Sigmoid colon (tissue), 4 donors: ENCODE measurements at regions not wholly inside any gene's neighbourhood (a gene's known extent, or its start where the extent isn't known, plus 50 kb on each side); places are given as distances from the start of the nearest gene placed in this dataset.

ENCODE experiments used
- EP300 ChIP-seq, 4 donors: sonication (generic); formaldehyde crosslinking; IDR thresholded peaks; one replicate each; pipeline ENCODE4 v1.6.1; 2017; ENCODE audit warnings: antibody characterized with exemption in 4 of 4
- POLR2A ChIP-seq, 2 donors: fragments of 450-650 bp; IDR thresholded peaks; one replicate each; pipeline ENCODE4 v1.6.1; 2016; ENCODE audit warnings: antibody characterized with exemption in 2 of 2, mild to moderate bottlenecking in 2 of 2, moderate library complexity in 2 of 2
- POLR2AphosphoS5 ChIP-seq, 4 donors: sonication (generic); formaldehyde crosslinking; IDR thresholded peaks; one replicate each; pipeline ENCODE4 v1.6.1; 2017; ENCODE audit warnings: antibody characterized with exemption in 4 of 4
- TF ChIP-seq, protein P1 (sequence below), 4 experiments: fragments of 450-650 bp in 3 of 4; fragments of 200-600 bp in 1 of 4; IDR thresholded peaks; one replicate each; pipeline ENCODE4 v1.5.1; 2016 to 2019; ENCODE audit warnings: antibody characterized with exemption in 4 of 4, mild to moderate bottlenecking in 3 of 4, moderate library complexity in 2 of 4

DNA sequence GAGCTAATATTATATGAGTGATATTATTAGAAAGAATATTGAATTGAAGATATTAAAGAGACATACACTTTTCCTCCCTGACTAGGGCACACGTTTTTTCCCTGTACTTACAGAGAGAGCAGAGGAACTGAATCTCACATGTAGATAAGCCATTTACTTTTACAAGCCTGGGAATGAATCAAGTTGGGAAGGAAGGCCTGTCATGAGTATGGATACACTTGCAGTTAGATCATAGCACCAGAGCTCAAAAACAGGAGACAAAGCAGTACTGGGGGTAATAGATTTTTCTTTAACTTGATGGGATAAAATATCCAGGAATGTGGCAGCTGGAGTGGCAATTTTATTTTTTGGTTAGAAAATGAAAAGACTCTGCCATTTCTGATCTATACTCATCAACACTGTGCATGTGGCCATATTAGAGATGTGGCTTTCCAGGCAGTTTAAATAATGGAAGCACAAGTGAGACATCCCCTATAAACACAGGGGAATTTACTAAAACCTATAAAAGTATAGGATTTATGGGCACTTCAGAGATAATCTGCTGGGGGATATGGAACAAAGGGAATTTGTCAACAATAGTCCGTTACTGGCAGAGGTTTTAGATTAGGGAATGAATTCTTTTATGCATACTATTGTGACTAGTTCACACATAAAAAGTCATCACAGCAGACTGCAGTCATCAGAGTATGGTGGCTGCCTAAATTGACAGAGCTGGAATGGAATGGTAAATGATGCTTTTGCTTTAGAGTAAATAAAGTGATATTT is 657.7 kb upstream of the MBL2 start:
- TF ChIP-seq, protein P1, sequence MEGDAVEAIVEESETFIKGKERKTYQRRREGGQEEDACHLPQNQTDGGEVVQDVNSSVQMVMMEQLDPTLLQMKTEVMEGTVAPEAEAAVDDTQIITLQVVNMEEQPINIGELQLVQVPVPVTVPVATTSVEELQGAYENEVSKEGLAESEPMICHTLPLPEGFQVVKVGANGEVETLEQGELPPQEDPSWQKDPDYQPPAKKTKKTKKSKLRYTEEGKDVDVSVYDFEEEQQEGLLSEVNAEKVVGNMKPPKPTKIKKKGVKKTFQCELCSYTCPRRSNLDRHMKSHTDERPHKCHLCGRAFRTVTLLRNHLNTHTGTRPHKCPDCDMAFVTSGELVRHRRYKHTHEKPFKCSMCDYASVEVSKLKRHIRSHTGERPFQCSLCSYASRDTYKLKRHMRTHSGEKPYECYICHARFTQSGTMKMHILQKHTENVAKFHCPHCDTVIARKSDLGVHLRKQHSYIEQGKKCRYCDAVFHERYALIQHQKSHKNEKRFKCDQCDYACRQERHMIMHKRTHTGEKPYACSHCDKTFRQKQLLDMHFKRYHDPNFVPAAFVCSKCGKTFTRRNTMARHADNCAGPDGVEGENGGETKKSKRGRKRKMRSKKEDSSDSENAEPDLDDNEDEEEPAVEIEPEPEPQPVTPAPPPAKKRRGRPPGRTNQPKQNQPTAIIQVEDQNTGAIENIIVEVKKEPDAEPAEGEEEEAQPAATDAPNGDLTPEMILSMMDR (IDR thresholded peaks at IDR 0.05): no peak
- TF ChIP-seq POLR2AphosphoS5 (IDR thresholded peaks at IDR 0.05): no peak
- TF ChIP-seq EP300 (IDR thresholded peaks at IDR 0.05): no peak
- no peak for TF ChIP-seq POLR2A (IDR thresholded peaks at IDR 0.05)
